ENCODE measurements at regions not wholly inside any gene's neighbourhood (a gene's known extent, or its start where the extent isn't known, plus 50 kb on each side); places are given as distances from the start of the nearest gene placed in this dataset.

- POLR2A ChIA-PET, result no interaction called here
- Histone ChIP-seq H3K27me3 (ENCODE audit: control insufficient read depth in 2 of 2, insufficient read depth in 2 of 2, low read length in 2 of 2) (no peaks in the 10 kb centered on the region), H3K4me3 (replicated peaks in 1 of 3; ENCODE audit: insufficient read depth in 1 of 3, low read depth in 1 of 3, low read length in 3 of 3) (no peak overlapping the region), H4K20me1 (replicated peaks; ENCODE audit: control insufficient read depth, extremely low read depth, insufficient read depth, low read length) (no peaks in the 10 kb centered on the region), H2AFZ (ENCODE audit: low read depth, low read length) (no peak overlapping the region), H3K36me3 (ENCODE audit: control insufficient read depth in 2 of 2, extremely low read depth in 1 of 2, insufficient read depth in 2 of 2, low read length in 2 of 2) (no peaks in the 10 kb centered on the region), H3K9ac (replicated peaks; ENCODE audit: extremely low read depth, insufficient read depth, low read length) (no peak overlapping the region), H3K4me1 (ENCODE audit: control insufficient read depth, extremely low read depth, insufficient read depth, low read length) (no peaks in the 10 kb centered on the region), H3K9me3 (replicated peaks; ENCODE audit: control insufficient read depth, insufficient read depth, low read length) (no peaks in the 10 kb centered on the region), H3K79me2 (ENCODE audit: control insufficient read depth, insufficient read depth, low read length) (no peaks in the 10 kb centered on the region), H3K9me1 (replicated peaks; ENCODE audit: control insufficient read depth, extremely low read depth, insufficient read depth, low read length) (no peaks in the 10 kb centered on the region), H3K4me2 (ENCODE audit: insufficient read depth, low read length) (no peak overlapping the region), H3K27ac (ENCODE audit: insufficient read depth, low read depth, low read length) (no peak overlapping the region)
- FAIRE-seq (no peak), DNase-seq (ENCODE audit: low read depth, low spot score) (no peak)
- CTCF ChIA-PET, result no interaction called here
- BruUV-seq (replicated peaks), result no TSS peak
- intact Hi-C loops (cut with micrococcal nuclease), result no loop called here
- dilution Hi-C loops (cut with MboI; ENCODE audit: extremely low pct_ligation_motif_present, low sequenced_read_pairs), result no loop called here
- TF ChIP-seq MYC (IDR thresholded peaks at IDR 0.05; ENCODE audit: low read depth, low read length), result no peak
- TF ChIP-seq FOS (IDR thresholded peaks at IDR 0.05; ENCODE audit: borderline replicate concordance, insufficient read depth, low read length), result no peak
- TF ChIP-seq POLR2A (IDR thresholded peaks at IDR 0.05; ENCODE audit: low read depth, low read length), result no peak
- TF ChIP-seq CTCF (IDR thresholded peaks at IDR 0.05; ENCODE audit: extremely low read depth in 1 of 2, insufficient read depth in 1 of 2, low read depth in 1 of 2, low read length in 2 of 2), result no peak
- TF ChIP-seq GATA2 (IDR thresholded peaks at IDR 0.05; ENCODE audit: insufficient read depth, insufficient read length, low read depth, low read length), result no peak
- no peak for TF ChIP-seq EZH2 (IDR thresholded peaks at IDR 0.05; ENCODE audit: borderline replicate concordance, low read depth, low read length, severe bottlenecking)
- no peak for TF ChIP-seq POLR2AphosphoS5 (IDR thresholded peaks at IDR 0.05; ENCODE audit: insufficient read depth, low read depth, low read length)
- TF ChIP-seq MAX (IDR thresholded peaks at IDR 0.05; ENCODE audit: insufficient read depth, insufficient read length), result no peak
Measured at GRCh38 chr10:111211706-111212105, 134.9 kb downstream of the ADRA2A start.

All from endothelial cell of umbilical vein (primary cell).